Testis (tissue), 2 donors: ENCODE measurements at regions not wholly inside any gene's neighbourhood (a gene's known extent, or its start where the extent isn't known, plus 50 kb on each side); places are given as distances from the start of the nearest gene placed in this dataset.

Source experiments
- DNase-seq: peaks from one replicate; pipeline ENCODE4 v3.0.0-alpha.2; 2019
- H3K27ac ChIP-seq, 2 donors: fragments of 200-600 bp; sonication (generic); one replicate each; pipeline ENCODE4 v1.5.1; 2019
- H3K27me3 ChIP-seq: fragments of 200-600 bp; sonication (generic); one replicate; pipeline ENCODE4 v1.5.1; 2019
- H3K36me3 ChIP-seq: fragments of 200-600 bp; sonication (generic); one replicate; pipeline ENCODE4 v1.5.1; 2017; ENCODE audit warnings: low read depth; ENCODE audit errors: missing control alignments
- H3K4me1 ChIP-seq: fragments of 200-600 bp; sonication (generic); one replicate; pipeline ENCODE4 v1.5.1; 2019
- H3K4me3 ChIP-seq, 2 donors: fragments of 200-600 bp; sonication (generic); one replicate each; pipeline ENCODE4 v1.5.1; 2017 to 2019
- H3K9me3 ChIP-seq: fragments of 200-600 bp; sonication (generic); one replicate; pipeline ENCODE4 v1.5.1; 2017
- CTCF ChIP-seq, 3 experiments: fragments of 450-650 bp in 2 of 3; fragments of 200-600 bp in 1 of 3; sonication (generic) in 1 of 3; IDR thresholded peaks; one replicate each; pipeline ENCODE4 v1.5.1; 2016 to 2019; ENCODE audit warnings: antibody characterized with exemption in 3 of 3, mild to moderate bottlenecking in 2 of 3, moderate library complexity in 1 of 3
- POLR2A ChIP-seq: fragments of 450-650 bp; IDR thresholded peaks from one replicate; pipeline ENCODE4 v1.6.1; 2017; ENCODE audit warnings: antibody characterized with exemption, mild to moderate bottlenecking, moderate library complexity
- WGBS, 2 donors: methylation state at CpG; one replicate each; pipeline ENCODE4 v1.1.5; 2018; 5-methylcytosine and 5-hydroxymethylcytosine counted together
- intact Hi-C: fragments of 100-400 bp; cut with DNase I; formaldehyde crosslinking; loops from one replicate; pipeline ENCODE4 v1.15.1; 2023; ENCODE audit warnings: low total_unique reads

GRCh38 chr20:22941550-22941949 is 93.6 kb upstream of the SSTR4 start:
- Histone ChIP-seq H3K36me3 (no peaks in the 10 kb centered on the region), H3K27ac (no peak overlapping the region), H3K4me3 (no peak overlapping the region), H3K4me1 (peaks cover 10% of the 10 kb centered on the region), H3K9me3 (no peaks in the 10 kb centered on the region), H3K27me3 (no peaks in the 10 kb centered on the region)
- TF ChIP-seq CTCF (IDR thresholded peaks at IDR 0.05) (no peak), POLR2A (no peak)
- WGBS, 2 donors = 73 to 76% methylated on average over 5 of the region's 5 CpGs
- intact Hi-C loops = no loop called here
- no peak for DNase-seq

GRCh38 chr20:22942742-22943141 is 92.4 kb upstream of the SSTR4 start:
- H3K27ac ChIP-seq = no peak overlapping the region
- WGBS, 2 donors = 87 to 88% methylated on average over 2 of the region's 2 CpGs
- H3K4me3 ChIP-seq = no peak overlapping the region
- H3K27me3 ChIP-seq = no peaks in the 10 kb centered on the region
- no peaks in the 10 kb centered on the region for H3K9me3 ChIP-seq
- no peak for DNase-seq
- H3K36me3 ChIP-seq = no peaks in the 10 kb centered on the region
- intact Hi-C loops = no loop called here
- peaks cover 10% of the 10 kb centered on the region for H3K4me1 ChIP-seq
- TF ChIP-seq CTCF (IDR thresholded peaks at IDR 0.05) (no peak), POLR2A (no peak)

DNA sequence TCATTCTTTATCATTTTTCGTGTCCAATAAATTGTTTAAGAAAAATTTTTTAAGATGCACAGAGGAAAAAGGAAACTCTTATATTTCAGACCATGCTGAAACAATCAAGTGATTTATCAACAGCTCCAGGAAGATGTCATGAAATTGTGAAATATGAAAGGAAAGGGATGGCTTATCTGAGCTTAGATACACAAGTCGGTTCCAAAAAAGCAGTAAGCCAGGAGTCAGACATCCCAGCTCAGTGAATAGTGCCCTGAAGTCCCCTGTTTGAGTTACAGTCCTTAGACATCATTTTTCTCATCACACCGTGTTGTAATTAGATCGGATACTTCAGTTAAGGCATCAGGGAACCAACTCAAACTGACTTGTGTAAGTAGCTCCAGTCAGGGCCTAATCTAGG is 91.0 kb upstream of the SSTR4 start:
- WGBS, 2 donors = 69 to 72% methylated on average over 4 of the region's 4 CpGs

GRCh38 chr20:22944936-22945335 is 90.2 kb upstream of the SSTR4 start:
- H3K9me3 ChIP-seq = no peaks in the 10 kb centered on the region
- 88 to 90% methylated on average over 5 to 6 of the region's 6 CpGs for WGBS, 2 donors
- no peaks in the 10 kb centered on the region for H3K36me3 ChIP-seq
- peaks cover 4% of the 10 kb centered on the region for H3K4me1 ChIP-seq
- DNase-seq = no peak
- intact Hi-C loops = no loop called here
- no peaks in the 10 kb centered on the region for H3K27me3 ChIP-seq
- no peak overlapping the region for H3K27ac ChIP-seq
- H3K4me3 ChIP-seq = no peak overlapping the region
- no peak for TF ChIP-seq POLR2A
- no peak for TF ChIP-seq CTCF (IDR thresholded peaks at IDR 0.05)

More for the DNA sequence above, 91.0 kb upstream of the SSTR4 start:
- Histone ChIP-seq H3K27me3 (no peaks in the 10 kb centered on the region), H3K4me3 (no peak overlapping the region), H3K36me3 (no peaks in the 10 kb centered on the region), H3K4me1 (peaks cover 10% of the 10 kb centered on the region), H3K9me3 (no peaks in the 10 kb centered on the region), H3K27ac (no peak overlapping the region)
- TF ChIP-seq CTCF (IDR thresholded peaks at IDR 0.05) (no peak), POLR2A (no peak)
- intact Hi-C loops = no loop called here
- DNase-seq = no peak

- Histone ChIP-seq H3K9me3 (no peaks in the 10 kb centered on the region), H3K36me3 (no peaks in the 10 kb centered on the region), H3K4me3 (no peak overlapping the region), H3K27ac (no peak overlapping the region), H3K27me3 (no peaks in the 10 kb centered on the region), H3K4me1 (no peaks in the 10 kb centered on the region)
- intact Hi-C loops = no loop called here
- DNase-seq = no peak
- 36% methylated on average over 2 of the region's 2 CpGs for WGBS, 2 donors
- TF ChIP-seq CTCF (IDR thresholded peaks at IDR 0.05) (no peak), POLR2A (no peak)
Observed at GRCh38 chr20:22946596-22946995, 88.5 kb upstream of the SSTR4 start.
